Stomach (tissue), 4 donors: ENCODE measurements at regions not wholly inside any gene's neighbourhood (a gene's known extent, or its start where the extent isn't known, plus 50 kb on each side); places are given as distances from the start of the nearest gene placed in this dataset.

Experiments used
- CTCF ChIP-seq, 7 experiments: fragments of 450-650 bp in 4 of 7; fragments of 200-600 bp in 3 of 7; sonication (generic) in 3 of 7; IDR thresholded peaks; one replicate each; pipeline ENCODE4 v1.5.1; 2016 to 2019; ENCODE audit warnings: antibody characterized with exemption in 7 of 7, control low read depth in 2 of 7, mild to moderate bottlenecking in 1 of 7
- EP300 ChIP-seq: sonication (generic); formaldehyde crosslinking; IDR thresholded peaks from one replicate; pipeline ENCODE4 v1.6.1; 2017; ENCODE audit warnings: antibody characterized with exemption
- POLR2A ChIP-seq, 4 donors: fragments of 450-650 bp; IDR thresholded peaks; one replicate each; pipeline ENCODE4 v1.6.1; 2016; ENCODE audit warnings: antibody characterized with exemption in 4 of 4, control low read depth in 2 of 4, mild to moderate bottlenecking in 1 of 4, moderate library complexity in 1 of 4
- POLR2AphosphoS5 ChIP-seq, 3 donors: sonication (generic); formaldehyde crosslinking; IDR thresholded peaks; one replicate each; pipeline ENCODE4 v1.6.1; 2016; ENCODE audit warnings: antibody characterized with exemption in 3 of 3

DNA sequence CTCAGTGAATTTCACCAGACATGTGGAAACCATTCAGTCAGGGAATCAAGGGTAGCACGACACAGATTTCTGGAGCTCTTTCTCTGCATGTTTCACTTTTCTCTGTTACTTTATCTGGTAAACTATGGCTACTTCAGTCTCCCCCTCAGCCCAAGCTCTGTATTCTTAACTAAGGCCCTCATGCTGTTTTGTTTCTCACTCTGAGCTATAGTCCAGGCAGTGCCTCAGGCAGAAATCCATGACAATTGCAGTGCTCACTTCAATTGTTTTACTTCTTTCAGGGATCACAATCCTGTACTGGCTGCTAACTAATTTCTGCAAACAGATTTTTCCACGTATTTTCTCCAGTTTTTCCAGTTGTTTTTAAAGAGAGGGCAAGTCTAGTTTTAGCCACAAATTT lies 1599.9 kb upstream of the LRRTM3 start:
- no peak for TF ChIP-seq CTCF (IDR thresholded peaks at IDR 0.05)
- TF ChIP-seq POLR2A (IDR thresholded peaks at IDR 0.05): no peak
- no peak for TF ChIP-seq POLR2AphosphoS5 (IDR thresholded peaks at IDR 0.05)
- no peak for TF ChIP-seq EP300
